CD4-positive, alpha-beta memory T cell (primary cell): ENCODE measurements at regions not wholly inside any gene's neighbourhood (a gene's known extent, or its start where the extent isn't known, plus 50 kb on each side); places are given as distances from the start of the nearest gene placed in this dataset.

ENCODE experiments used
- CTCF ChIA-PET: fragments of 350-600 bp; sonication (Branson Sonifier 250); formaldehyde crosslinking; loops from one replicate; lab custom pipeline; 2021; ENCODE audit warnings: inconsistent platforms; ENCODE audit not compliant: partially characterized antibody; lab: Charles Lee
- POLR2A ChIA-PET: fragments of 350-600 bp; sonication (Branson Sonifier 250); formaldehyde crosslinking; loops from one replicate; lab custom pipeline; 2021; ENCODE audit not compliant: partially characterized antibody; lab: Charles Lee
- DNase-seq, 5 donors: peaks; one replicate each; pipeline versions ENCODE4 v3.0.0 to v3.0.0-alpha.2; 2020 to 2022; ENCODE audit warnings: mixed read lengths in 1 of 5
- H3K27ac ChIP-seq: one replicate; pipeline ENCODE4 v1.7.0; 2013; ENCODE audit warnings: low read depth, low read length
- H3K27me3 ChIP-seq: 2 replicates; pipeline ENCODE4 v1.7.0; 2013; ENCODE audit warnings: mild to moderate bottlenecking, low read length, moderate library complexity; ENCODE audit not compliant: insufficient read depth
- H3K36me3 ChIP-seq: 2 replicates; pipeline ENCODE4 v1.7.0; 2013; ENCODE audit warnings: mild to moderate bottlenecking, low read length, moderate library complexity; ENCODE audit not compliant: insufficient read depth
- H3K4me1 ChIP-seq: 2 replicates; pipeline ENCODE4 v1.7.0; 2013; ENCODE audit warnings: mild to moderate bottlenecking, low read length, moderate library complexity; ENCODE audit not compliant: insufficient read depth
- H3K4me3 ChIP-seq, 2 donors: one replicate each; pipeline ENCODE4 v1.7.0; 2013; ENCODE audit warnings: low read length in 2 of 2, mild to moderate bottlenecking in 1 of 2
- H3K9me3 ChIP-seq, 2 donors: one replicate each; pipeline ENCODE4 v1.7.0; 2013; ENCODE audit warnings: low read length in 2 of 2, control low read depth in 1 of 2; ENCODE audit not compliant: control insufficient read depth in 1 of 2
- H3K27ac Mint-ChIP-seq, 7 donors: one replicate each; pipeline ENCODE4 v1.8.0; 2020 to 2021; ENCODE audit warnings: mixed read lengths in 7 of 7, mild to moderate bottlenecking in 6 of 7, inconsistent platforms in 3 of 7, moderate library complexity in 3 of 7
- H3K27me3 Mint-ChIP-seq, 2 donors: one replicate each; pipeline ENCODE4 v1.8.0; 2020 to 2021; ENCODE audit warnings: mixed read lengths in 2 of 2
- H3K36me3 Mint-ChIP-seq, 2 donors: one replicate each; pipeline ENCODE4 v1.8.0; 2020 to 2021; ENCODE audit warnings: mixed read lengths in 2 of 2, inconsistent platforms in 1 of 2, mild to moderate bottlenecking in 1 of 2
- H3K4me1 Mint-ChIP-seq, 4 donors: one replicate each; pipeline ENCODE4 v1.8.0; 2020 to 2021; ENCODE audit warnings: mixed read lengths in 4 of 4, mild to moderate bottlenecking in 1 of 4
- H3K4me3 Mint-ChIP-seq, 8 donors: one replicate each; pipeline ENCODE4 v1.8.0; 2020 to 2021; ENCODE audit warnings: mixed read lengths in 8 of 8, mild to moderate bottlenecking in 7 of 8, moderate library complexity in 6 of 8, inconsistent platforms in 3 of 8
- H3K9me3 Mint-ChIP-seq, 8 donors: one replicate each; pipeline ENCODE4 v1.8.0; 2020 to 2021; ENCODE audit warnings: mixed read lengths in 8 of 8, mild to moderate bottlenecking in 5 of 8, inconsistent platforms in 3 of 8, moderate library complexity in 1 of 8
- intact Hi-C: fragments of 100-400 bp; cut with micrococcal nuclease; formaldehyde crosslinking; loops from one replicate; pipeline ENCODE4 v1.15.1; 2023

GRCh38 chr2:62577994-62578781 is 72.2 kb upstream of the TMEM17 start:
- intact Hi-C loops, result no loop called here
- H3K27me3 Mint-ChIP-seq, result peaks cover 1 to 8% of the 10 kb centered on the region in 2 donors
- Histone ChIP-seq H3K27ac (no peak overlapping the region), H3K4me1 (no peaks in the 10 kb centered on the region), H3K4me3 (no peak overlapping the region), H3K36me3 (no peaks in the 10 kb centered on the region), H3K27me3 (no peaks in the 10 kb centered on the region), H3K9me3 (no peaks in the 10 kb centered on the region)
- no peak for DNase-seq
- H3K27ac Mint-ChIP-seq, result no peak overlapping the region
- no peak overlapping the region for H3K4me3 Mint-ChIP-seq
- POLR2A ChIA-PET, result no interaction called here
- no peaks in the 10 kb centered on the region for H3K4me1 Mint-ChIP-seq
- CTCF ChIA-PET, result no interaction called here
- no peaks in the 10 kb centered on the region for H3K36me3 Mint-ChIP-seq
- peaks cover 0 to 10% (median 0%) of the 10 kb centered on the region in 8 donors for H3K9me3 Mint-ChIP-seq

GRCh38 chr2:62576276-62576939 is 70.4 kb upstream of the TMEM17 start:
- Mint-ChIP-seq H3K9me3 (peaks cover 0 to 5% (median 0%) of the 10 kb centered on the region in 8 donors), H3K4me1 (peaks cover 0 to 2% (median 0%) of the 10 kb centered on the region in 4 donors), H3K4me3 (no peak overlapping the region), H3K36me3 (no peaks in the 10 kb centered on the region), H3K27ac (no peak overlapping the region), H3K27me3 (peaks cover 13 to 18% of the 10 kb centered on the region in 2 donors)
- Histone ChIP-seq H3K4me1 (no peaks in the 10 kb centered on the region), H3K4me3 (no peak overlapping the region), H3K9me3 (no peaks in the 10 kb centered on the region), H3K36me3 (no peaks in the 10 kb centered on the region), H3K27me3 (no peaks in the 10 kb centered on the region), H3K27ac (no peak overlapping the region)
- POLR2A ChIA-PET, result no interaction called here
- intact Hi-C loops, result no loop called here
- CTCF ChIA-PET, result no interaction called here
- no peak for DNase-seq

- H3K9me3 Mint-ChIP-seq, result peaks cover 0 to 2% (median 0%) of the 10 kb centered on the region in 8 donors
- intact Hi-C loops, result no loop called here
- peaks cover 21 to 30% of the 10 kb centered on the region in 2 donors for H3K27me3 Mint-ChIP-seq
- peaks cover 0 to 5% (median 0%) of the 10 kb centered on the region in 4 donors for H3K4me1 Mint-ChIP-seq
- no peaks in the 10 kb centered on the region for H3K36me3 Mint-ChIP-seq
- no peak for DNase-seq
- ChIA-PET POLR2A (no interaction called here), CTCF (no interaction called here)
- no peaks in the 10 kb centered on the region for H3K4me1 ChIP-seq
- no peaks in the 10 kb centered on the region for H3K9me3 ChIP-seq
- no peak overlapping the region for H3K27ac Mint-ChIP-seq
- H3K36me3 ChIP-seq, result no peaks in the 10 kb centered on the region
- no peak overlapping the region for H3K4me3 Mint-ChIP-seq
- no peak overlapping the region for H3K4me3 ChIP-seq
- H3K27ac ChIP-seq, result no peak overlapping the region
- H3K27me3 ChIP-seq, result no peaks in the 10 kb centered on the region
These were observed 67.9 kb upstream of the TMEM17 start for GRCh38 chr2:62573936-62574335.

GRCh38 chr2:62573137-62573731 is 67.2 kb upstream of the TMEM17 start:
- no peak overlapping the region for H3K4me3 Mint-ChIP-seq
- H3K4me1 Mint-ChIP-seq, result peaks cover 0 to 5% (median 0%) of the 10 kb centered on the region in 4 donors
- ChIA-PET POLR2A (no interaction called here), CTCF (no interaction called here)
- peaks cover 0 to 2% (median 0%) of the 10 kb centered on the region in 8 donors for H3K9me3 Mint-ChIP-seq
- no peaks in the 10 kb centered on the region for H3K36me3 Mint-ChIP-seq
- Histone ChIP-seq H3K27ac (no peak overlapping the region), H3K4me3 (no peak overlapping the region), H3K9me3 (no peaks in the 10 kb centered on the region), H3K27me3 (no peaks in the 10 kb centered on the region), H3K36me3 (no peaks in the 10 kb centered on the region), H3K4me1 (no peaks in the 10 kb centered on the region)
- DNase-seq, result no peak
- no peak overlapping the region for H3K27ac Mint-ChIP-seq
- intact Hi-C loops, result no loop called here
- peaks cover 21 to 30% of the 10 kb centered on the region in 2 donors for H3K27me3 Mint-ChIP-seq

- H3K9me3 ChIP-seq, result no peaks in the 10 kb centered on the region
- H3K27me3 ChIP-seq, result no peaks in the 10 kb centered on the region
- peaks cover 24 to 30% of the 10 kb centered on the region in 2 donors for H3K27me3 Mint-ChIP-seq
- H3K36me3 ChIP-seq, result no peaks in the 10 kb centered on the region
- H3K4me3 Mint-ChIP-seq, result peak overlapping the region in 1 of 8 donors; percentile 32
- ChIA-PET POLR2A (no interaction called here), CTCF (no interaction called here)
- intact Hi-C loops, result no loop called here
- H3K36me3 Mint-ChIP-seq, result no peaks in the 10 kb centered on the region
- no peaks in the 10 kb centered on the region for H3K4me1 ChIP-seq
- no peak overlapping the region for H3K4me3 ChIP-seq
- DNase-seq, result no peak
- peaks cover 0 to 5% (median 0%) of the 10 kb centered on the region in 4 donors for H3K4me1 Mint-ChIP-seq
- H3K27ac ChIP-seq, result no peak overlapping the region
- no peak overlapping the region for H3K27ac Mint-ChIP-seq
- H3K9me3 Mint-ChIP-seq, result peaks cover 0 to 4% (median 0%) of the 10 kb centered on the region in 8 donors
These were observed 65.1 kb upstream of the TMEM17 start for GRCh38 chr2:62570861-62571698.

- H3K4me3 Mint-ChIP-seq, result no peak overlapping the region
- no peaks in the 10 kb centered on the region for H3K4me1 ChIP-seq
- no peaks in the 10 kb centered on the region for H3K36me3 ChIP-seq
- H3K9me3 ChIP-seq, result no peaks in the 10 kb centered on the region
- H3K27me3 ChIP-seq, result no peaks in the 10 kb centered on the region
- CTCF ChIA-PET, result no interaction called here
- no peak for DNase-seq
- intact Hi-C loops, result no loop called here
- H3K27me3 Mint-ChIP-seq, result peaks cover 24 to 30% of the 10 kb centered on the region in 2 donors
- no peak overlapping the region for H3K27ac ChIP-seq
- peaks cover 0 to 5% (median 0%) of the 10 kb centered on the region in 4 donors for H3K4me1 Mint-ChIP-seq
- POLR2A ChIA-PET, result no interaction called here
- no peak overlapping the region for H3K4me3 ChIP-seq
- H3K36me3 Mint-ChIP-seq, result no peaks in the 10 kb centered on the region
- peaks cover 0 to 4% (median 0%) of the 10 kb centered on the region in 8 donors for H3K9me3 Mint-ChIP-seq
- H3K27ac Mint-ChIP-seq, result no peak overlapping the region
These were observed 64.2 kb upstream of the TMEM17 start for GRCh38 chr2:62569907-62570841.
